Right lobe of liver (tissue), 6 donors: ENCODE measurements at regions not wholly inside any gene's neighbourhood (a gene's known extent, or its start where the extent isn't known, plus 50 kb on each side); places are given as distances from the start of the nearest gene placed in this dataset.
A peak's percentile ranks its signal among the peaks of the same experiment; 100 is the strongest.

Experiments used
- ATAC-seq, 4 donors: fragments of 200-7000 bp; cut with Tn5 transposase; one replicate each; pipeline ENCODE4 v1.9.1; 2020; ENCODE audit warnings: mild to moderate bottlenecking in 4 of 4, moderate library complexity in 4 of 4
- DNase-seq, 3 donors: peaks; one replicate each; pipeline ENCODE4 v3.0.0-alpha.2; 2020
- H3K27ac ChIP-seq, 3 donors: fragments of 200-600 bp; one replicate each; pipeline ENCODE4 v1.8.0; 2022
- H3K27me3 ChIP-seq, 2 donors: fragments of 200-600 bp; one replicate each; pipeline ENCODE4 v1.8.0; 2022
- H3K36me3 ChIP-seq, 4 donors: fragments of 200-600 bp; sonication (generic) in 1 of 4; one replicate each; pipeline versions ENCODE4 v1.5.1 to v1.8.0; 2017 to 2022; ENCODE audit warnings: control low read depth in 1 of 4
- H3K4me1 ChIP-seq, 4 donors: fragments of 200-600 bp; sonication (generic) in 1 of 4; one replicate each; pipeline versions ENCODE4 v1.5.1 to v1.8.0; 2017 to 2022; ENCODE audit warnings: control low read depth in 1 of 4
- H3K4me3 ChIP-seq, 3 donors: fragments of 200-600 bp; one replicate each; pipeline ENCODE4 v1.8.0; 2022
- H3K9me3 ChIP-seq, 4 donors: fragments of 200-600 bp; sonication (generic) in 1 of 4; one replicate each; pipeline versions ENCODE4 v1.5.1 to v1.8.0; 2017 to 2022; ENCODE audit warnings: control low read depth in 1 of 4
- POLR2A ChIP-seq: fragments of 450-650 bp; IDR thresholded peaks from one replicate; pipeline ENCODE4 v1.6.1; 2017; ENCODE audit warnings: antibody characterized with exemption, mild to moderate bottlenecking
- WGBS: methylation state at CpG from one replicate; pipeline ENCODE4 v1.1.6; 2018; ENCODE audit warnings: low coverage, low lambda C conversion rate; ENCODE audit not compliant: insufficient coverage; ENCODE audit errors: missing lambda C conversion rate; 5-methylcytosine and 5-hydroxymethylcytosine counted together
- intact Hi-C, 2 donors: fragments of 100-400 bp; cut with DNase I; formaldehyde crosslinking; loops; one replicate each; pipeline versions ENCODE4 v1.11.2 to v1.14.1; 2022
- TF ChIP-seq, protein P1 (sequence below), 4 donors: fragments of 200-600 bp in 3 of 4; fragments of 450-650 bp in 1 of 4; IDR thresholded peaks; one replicate each; pipeline versions ENCODE4 v1.5.1 to v1.8.0; 2016 to 2022; ENCODE audit warnings: antibody characterized with exemption in 4 of 4, mild to moderate bottlenecking in 2 of 4
- donor health status: DM: no; HTN: yes; CAD: no.
- donor health status: DM: no; HTN: no; CAD: no.
- donor health status: DM: no; HTN: no; CAD: no.
- donor health status: DM: no; HTN: yes; CAD: no.
- donor health status: DM: no; HTN: yes; CAD: no.

DNA sequence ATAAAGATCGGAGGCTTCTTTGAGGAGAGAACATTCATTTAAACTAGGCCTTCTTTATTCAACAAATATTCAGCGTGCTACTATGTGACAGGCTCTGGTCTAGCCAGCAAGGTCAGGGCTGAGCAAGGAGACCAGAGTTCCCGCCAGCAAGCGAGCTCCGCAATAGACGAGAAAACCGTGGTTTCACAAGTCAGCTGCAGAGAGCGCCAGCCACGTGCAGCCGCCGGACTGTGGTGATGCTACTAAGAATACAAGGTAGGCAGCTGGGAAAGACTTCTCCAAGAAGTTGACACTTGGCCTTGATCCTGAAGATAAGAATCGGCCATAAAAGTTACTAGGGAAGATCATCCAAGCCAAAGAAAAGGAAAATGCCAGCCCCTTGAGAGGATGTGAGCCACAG lies 533.7 kb upstream of the SALL3 start:
- DNase-seq (no peak), ATAC-seq (no peak)
- TF ChIP-seq POLR2A = no peak
- TF ChIP-seq, protein P1, sequence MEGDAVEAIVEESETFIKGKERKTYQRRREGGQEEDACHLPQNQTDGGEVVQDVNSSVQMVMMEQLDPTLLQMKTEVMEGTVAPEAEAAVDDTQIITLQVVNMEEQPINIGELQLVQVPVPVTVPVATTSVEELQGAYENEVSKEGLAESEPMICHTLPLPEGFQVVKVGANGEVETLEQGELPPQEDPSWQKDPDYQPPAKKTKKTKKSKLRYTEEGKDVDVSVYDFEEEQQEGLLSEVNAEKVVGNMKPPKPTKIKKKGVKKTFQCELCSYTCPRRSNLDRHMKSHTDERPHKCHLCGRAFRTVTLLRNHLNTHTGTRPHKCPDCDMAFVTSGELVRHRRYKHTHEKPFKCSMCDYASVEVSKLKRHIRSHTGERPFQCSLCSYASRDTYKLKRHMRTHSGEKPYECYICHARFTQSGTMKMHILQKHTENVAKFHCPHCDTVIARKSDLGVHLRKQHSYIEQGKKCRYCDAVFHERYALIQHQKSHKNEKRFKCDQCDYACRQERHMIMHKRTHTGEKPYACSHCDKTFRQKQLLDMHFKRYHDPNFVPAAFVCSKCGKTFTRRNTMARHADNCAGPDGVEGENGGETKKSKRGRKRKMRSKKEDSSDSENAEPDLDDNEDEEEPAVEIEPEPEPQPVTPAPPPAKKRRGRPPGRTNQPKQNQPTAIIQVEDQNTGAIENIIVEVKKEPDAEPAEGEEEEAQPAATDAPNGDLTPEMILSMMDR (IDR thresholded peaks at IDR 0.05) = no peak
- intact Hi-C loops = no loop called here
- H3K9me3 ChIP-seq = no peaks in the 10 kb centered on the region
- H3K36me3 ChIP-seq = no peaks in the 10 kb centered on the region
- H3K4me3 ChIP-seq = no peak overlapping the region
- H3K27me3 ChIP-seq = no peaks in the 10 kb centered on the region
- H3K27ac ChIP-seq = no peak overlapping the region
- H3K4me1 ChIP-seq = no peaks in the 10 kb centered on the region
- WGBS = 74% methylated on average over 11 of the region's 12 CpGs

DNA sequence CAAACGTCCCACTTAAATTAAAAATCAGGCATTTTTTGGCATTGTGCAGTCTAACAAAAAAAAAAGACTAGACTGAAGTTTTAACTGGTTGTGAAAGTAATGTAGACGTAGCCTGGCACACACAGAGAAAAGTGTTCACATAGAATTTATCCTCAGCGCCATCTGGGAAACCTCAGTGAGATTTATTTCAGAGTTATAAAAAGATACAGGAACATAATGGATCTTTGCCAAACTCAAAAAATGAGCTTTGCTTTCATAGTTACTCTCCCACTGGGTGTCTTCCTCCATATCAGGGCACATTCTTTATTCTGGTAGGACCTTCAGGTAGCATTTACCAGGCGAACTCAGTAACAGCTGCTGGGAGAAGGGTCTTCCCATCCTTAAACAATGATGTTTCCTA lies 532.4 kb upstream of the SALL3 start:
- Histone ChIP-seq H3K4me1 (no peaks in the 10 kb centered on the region), H3K27me3 (no peaks in the 10 kb centered on the region), H3K27ac (no peak overlapping the region), H3K9me3 (no peaks in the 10 kb centered on the region), H3K36me3 (no peaks in the 10 kb centered on the region), H3K4me3 (no peak overlapping the region)
- intact Hi-C loops = no loop called here
- TF ChIP-seq POLR2A = no peak
- TF ChIP-seq, protein P1 (IDR thresholded peaks at IDR 0.05) = no peak
- DNase-seq (no peak), ATAC-seq (no peak)
- 22% methylated on average over 4 of the region's 4 CpGs for WGBS

DNA sequence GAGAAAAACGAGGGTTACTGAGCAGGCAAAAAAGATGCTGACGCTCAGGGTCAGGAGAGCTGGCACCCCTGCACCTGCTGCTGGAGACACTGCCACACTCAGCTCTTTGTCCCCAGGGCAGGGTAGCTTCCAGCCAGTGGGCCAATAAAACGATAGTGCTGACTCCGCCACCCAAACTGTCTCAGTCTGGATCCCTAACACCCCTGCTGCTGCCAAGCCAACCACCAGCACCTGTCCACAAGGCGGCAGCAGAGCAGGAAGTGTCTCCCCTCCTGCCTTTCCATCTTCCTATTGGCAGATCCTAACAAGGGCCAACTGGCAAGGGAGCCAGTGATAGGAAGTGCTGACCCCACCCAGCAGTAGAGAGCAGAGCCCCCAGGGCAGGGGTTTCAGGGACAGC lies 531.5 kb upstream of the SALL3 start:
- H3K27ac ChIP-seq = no peak overlapping the region
- no peaks in the 10 kb centered on the region for H3K36me3 ChIP-seq
- TF ChIP-seq, protein P1 (IDR thresholded peaks at IDR 0.05) = no peak
- TF ChIP-seq POLR2A = no peak
- ATAC-seq = peak in 1 of 4 donors; percentile 10
- no peaks in the 10 kb centered on the region for H3K27me3 ChIP-seq
- WGBS = 33% methylated on average over 2 of the region's 5 CpGs
- intact Hi-C loops = no loop called here
- no peaks in the 10 kb centered on the region for H3K4me1 ChIP-seq
- no peaks in the 10 kb centered on the region for H3K9me3 ChIP-seq
- DNase-seq = no peak
- no peak overlapping the region for H3K4me3 ChIP-seq

DNA sequence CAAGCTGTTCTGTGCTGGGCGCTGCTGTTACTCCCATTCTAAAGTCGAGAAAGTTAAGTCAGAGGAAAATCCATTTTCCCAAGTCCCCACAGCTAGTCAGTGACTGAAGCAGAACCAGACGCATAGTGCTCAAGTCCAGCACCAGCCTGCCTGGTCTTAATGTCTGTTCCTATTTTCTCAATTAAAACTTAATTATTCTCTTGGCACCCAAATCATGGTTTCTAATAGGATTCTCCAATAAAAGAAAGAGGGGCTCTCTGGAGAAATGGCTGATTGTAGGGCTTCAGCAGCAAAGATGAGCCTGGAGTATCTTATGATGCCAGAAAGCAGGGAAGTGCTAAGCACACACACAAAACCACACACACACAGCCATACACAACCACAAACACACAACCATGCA lies 531.0 kb upstream of the SALL3 start:
- WGBS = 100% methylated on average over 2 of the region's 3 CpGs
- H3K36me3 ChIP-seq = no peaks in the 10 kb centered on the region
- H3K27ac ChIP-seq = no peak overlapping the region
- no peak for TF ChIP-seq POLR2A
- TF ChIP-seq, protein P1 (IDR thresholded peaks at IDR 0.05) = no peak
- ATAC-seq (no peak), DNase-seq (no peak)
- H3K27me3 ChIP-seq = no peaks in the 10 kb centered on the region
- intact Hi-C loops = no loop called here
- H3K4me1 ChIP-seq = no peaks in the 10 kb centered on the region
- no peaks in the 10 kb centered on the region for H3K9me3 ChIP-seq
- H3K4me3 ChIP-seq = no peak overlapping the region

DNA sequence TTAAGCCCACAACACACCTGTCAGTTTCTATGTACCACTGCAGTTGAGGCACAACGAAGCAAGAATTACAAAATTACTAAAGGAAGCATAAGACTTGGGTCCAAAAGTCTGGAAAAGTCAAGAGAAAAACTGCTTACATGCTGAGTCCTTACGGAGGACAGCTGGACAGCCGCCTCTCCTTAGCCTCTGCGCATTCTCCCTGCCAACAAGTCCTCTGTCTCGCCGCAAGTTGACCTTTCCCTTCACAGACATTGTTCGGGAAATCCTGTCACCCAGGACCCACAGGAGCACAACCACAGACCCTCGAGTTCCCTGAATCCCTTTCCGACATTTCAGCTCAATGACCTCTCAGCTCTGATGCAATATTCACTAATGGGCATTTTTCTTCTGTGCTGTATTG lies 525.4 kb upstream of the SALL3 start:
- 53% methylated on average over 9 of the region's 9 CpGs for WGBS
- ATAC-seq = no peak

More for the DNA sequence above, 525.4 kb upstream of the SALL3 start:
- Histone ChIP-seq H3K36me3 (no peaks in the 10 kb centered on the region), H3K27ac (no peak overlapping the region), H3K27me3 (no peaks in the 10 kb centered on the region), H3K4me1 (no peaks in the 10 kb centered on the region), H3K9me3 (no peaks in the 10 kb centered on the region), H3K4me3 (no peak overlapping the region)
- intact Hi-C loops = no loop called here
- no peak for TF ChIP-seq POLR2A
- TF ChIP-seq, protein P1 (IDR thresholded peaks at IDR 0.05) = no peak
- no peak for DNase-seq
